G401 (cell line): ENCODE measurements at regions not wholly inside any gene's neighbourhood (a gene's known extent, or its start where the extent isn't known, plus 50 kb on each side); places are given as distances from the start of the nearest gene placed in this dataset.
A peak's percentile ranks its signal among the peaks of the same experiment; 100 is the strongest.
"Not testable (repeated sequence)": the region's sequence is repeated elsewhere in the genome, so short reads cannot be mapped to it uniquely, and the experiment has no call there.

ENCODE experiments used
- DNase-seq: peaks from one replicate; pipeline ENCODE4 v3.0.0-alpha.2; 2015; ENCODE audit warnings: low spot score
- in situ Hi-C: cut with HindIII; loops from 2 replicates; pipeline ENCODE4 v1.10.0; 2016; ENCODE audit warnings: low sequenced_read_pairs, mixed read lengths

DNA sequence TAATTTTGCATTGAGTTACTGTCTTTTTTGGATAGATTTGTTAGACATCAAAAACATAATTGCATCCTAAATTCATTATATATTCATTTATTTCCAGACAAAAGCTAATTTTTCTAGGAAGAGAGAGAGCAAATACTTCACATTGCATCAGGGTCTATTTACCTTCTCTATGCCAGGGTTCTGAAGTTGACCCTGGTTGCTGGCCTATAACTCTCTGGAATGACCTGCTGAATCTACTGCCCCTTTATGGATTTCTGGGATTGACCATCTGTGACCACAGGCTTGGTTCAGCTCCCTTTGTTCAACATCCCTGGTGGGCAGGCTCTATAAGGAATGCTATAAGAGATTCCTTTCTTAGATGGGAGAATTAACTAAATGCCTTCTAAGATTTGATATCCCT, 414.8 kb upstream of the STXBP6 start:
- no peak for DNase-seq
- in situ Hi-C loops: no loop called here

DNA sequence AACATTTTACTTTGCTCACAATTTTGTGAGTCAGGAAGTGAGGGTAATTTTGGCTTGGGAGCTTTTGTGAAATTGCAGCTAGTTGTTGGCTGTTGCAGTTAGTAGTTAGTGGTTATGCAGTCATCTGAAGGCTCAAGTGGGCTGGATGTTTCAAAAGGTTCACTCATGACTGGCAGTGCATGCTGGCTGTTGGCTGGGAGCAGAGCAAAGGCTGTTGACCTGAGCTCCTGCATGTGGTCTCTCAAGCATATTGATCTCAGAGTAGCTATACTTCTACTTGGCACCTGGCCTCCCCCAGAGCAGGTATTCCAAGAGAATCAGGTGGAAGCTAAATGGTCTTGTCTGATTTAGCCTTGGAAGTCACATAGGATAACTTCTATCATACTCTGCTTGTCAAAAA, 414.1 kb upstream of the STXBP6 start:
- in situ Hi-C loops: no loop called here
- no peak for DNase-seq

DNA sequence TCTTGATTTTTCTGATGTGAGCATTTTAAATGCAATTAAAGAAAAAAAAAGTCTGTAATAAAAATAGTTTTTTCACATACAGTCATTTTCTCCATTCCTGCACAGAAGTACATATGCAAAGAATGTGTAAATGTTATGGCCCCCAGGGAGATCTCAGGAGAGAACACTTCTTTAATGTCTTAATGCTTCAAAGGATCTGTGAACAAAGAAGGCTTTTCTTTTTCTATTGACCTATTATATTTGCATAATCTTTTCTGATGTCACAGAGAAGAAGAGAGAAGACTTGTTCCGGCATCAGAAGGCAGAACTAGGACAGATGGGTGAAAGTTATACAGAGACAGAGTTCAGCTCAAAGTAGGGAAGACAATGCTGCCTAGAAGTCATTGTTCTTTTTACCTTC, 413.5 kb upstream of the STXBP6 start:
- DNase-seq: no peak
- in situ Hi-C loops: no loop called here

DNA sequence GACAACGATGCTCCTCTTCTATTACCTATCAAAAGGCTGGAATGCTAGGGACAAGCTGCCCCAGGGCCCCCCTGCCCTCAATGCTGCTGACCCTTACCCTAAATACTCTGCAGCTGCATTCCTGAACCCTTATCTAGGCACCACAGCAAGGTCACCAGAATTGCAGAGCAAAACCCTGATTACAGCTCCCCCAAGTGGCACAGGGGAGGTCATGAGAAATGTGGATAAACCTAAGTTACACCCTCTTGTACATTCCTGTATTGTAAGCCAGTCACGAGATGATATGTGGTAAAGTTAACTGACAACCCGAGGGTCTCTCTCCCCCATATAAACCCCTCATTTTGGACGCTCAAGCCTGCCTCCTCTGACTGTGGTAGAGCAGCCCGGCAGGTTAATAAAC, 411.8 kb upstream of the STXBP6 start:
- in situ Hi-C loops: no loop called here
- no peak for DNase-seq

DNA sequence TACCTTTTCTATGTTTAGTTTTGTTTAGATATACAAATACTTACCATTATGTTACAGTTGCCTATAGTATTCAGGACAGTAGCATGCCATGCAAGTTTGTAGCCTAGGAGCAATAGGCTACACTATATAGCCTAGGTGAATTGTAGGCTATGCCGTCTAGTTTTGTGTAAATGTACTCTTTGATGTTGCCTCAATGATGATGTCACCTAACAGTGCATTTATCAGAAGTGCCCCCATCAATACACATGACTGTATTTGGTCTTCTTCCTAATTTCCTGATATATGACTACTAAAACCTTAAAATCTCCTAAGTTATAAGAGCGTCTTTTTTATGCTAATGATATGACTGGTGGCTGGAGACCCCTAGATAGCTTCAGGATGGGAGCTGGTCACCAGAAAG, 394.4 kb upstream of the STXBP6 start:
- in situ Hi-C loops: no loop called here
- no peak for DNase-seq

DNA sequence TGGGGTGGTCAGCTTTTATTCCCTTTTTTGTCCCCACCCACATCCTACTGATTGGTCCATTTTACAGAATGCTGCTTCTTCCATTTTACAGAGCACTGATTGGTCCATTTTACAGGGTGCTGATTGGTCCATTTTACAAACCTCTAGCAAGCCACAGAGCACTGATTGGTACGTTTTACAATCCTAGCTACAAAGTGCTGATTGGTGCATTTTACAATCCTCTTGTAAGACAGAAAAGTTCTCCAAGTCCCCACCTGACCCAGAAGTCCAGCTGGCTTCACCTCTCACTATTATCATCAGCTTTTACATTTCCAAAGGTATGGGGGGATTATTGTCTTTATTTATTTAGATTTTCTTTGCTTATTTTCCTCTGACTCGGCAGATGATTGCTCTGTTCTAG, 390.4 kb upstream of the STXBP6 start:
- in situ Hi-C loops, DNase-seq: not testable (repeated sequence)

DNA sequence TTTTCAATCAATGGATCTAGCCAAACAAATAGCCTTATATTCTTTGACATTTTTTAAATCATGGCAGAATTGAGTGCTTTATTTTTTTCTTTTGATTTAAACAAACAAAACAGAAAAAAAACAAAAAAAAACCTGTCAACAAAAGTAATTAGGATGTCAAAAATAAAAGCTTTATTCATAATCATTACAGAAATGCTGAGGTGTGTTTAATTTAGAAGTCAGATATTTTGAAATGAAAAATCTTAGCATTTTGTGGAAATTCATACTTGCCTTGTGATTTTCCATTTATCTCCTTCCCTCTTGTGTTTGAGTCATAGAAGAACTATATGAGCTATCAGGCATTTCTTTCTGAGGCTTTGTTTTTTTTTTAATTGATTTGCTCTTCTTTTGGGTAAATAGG, 387.0 kb upstream of the STXBP6 start:
- in situ Hi-C loops: no loop called here

DNA sequence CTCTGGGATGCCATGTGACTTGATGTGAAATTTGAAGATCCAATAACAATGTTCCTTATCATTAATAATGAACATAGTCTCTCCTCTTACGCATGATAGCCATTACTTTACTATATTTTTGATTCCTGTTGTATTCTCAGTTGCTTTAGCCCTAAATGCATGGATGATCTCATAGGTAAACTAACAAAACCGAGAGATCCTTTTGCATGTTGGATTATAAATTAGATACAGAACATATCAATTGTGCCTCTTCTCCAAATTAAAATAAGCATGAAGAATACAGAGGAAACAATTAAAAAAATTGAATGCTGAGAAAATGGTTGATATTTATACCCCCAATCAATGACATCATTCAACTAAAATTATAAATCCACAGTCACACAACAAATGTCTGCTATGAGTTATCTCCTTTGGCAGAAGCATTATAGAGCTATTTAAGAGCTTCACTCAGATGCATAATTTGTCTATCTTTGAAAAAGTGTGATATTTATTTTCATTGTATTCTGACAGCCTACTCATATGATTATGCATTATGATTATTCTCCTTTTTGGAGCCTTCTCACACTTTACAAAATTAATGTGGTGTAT, 386.4 kb upstream of the STXBP6 start:
- DNase-seq: no peak
- in situ Hi-C loops: no loop called here

More for the DNA sequence above, 387.0 kb upstream of the STXBP6 start:
- no peak for DNase-seq

DNA sequence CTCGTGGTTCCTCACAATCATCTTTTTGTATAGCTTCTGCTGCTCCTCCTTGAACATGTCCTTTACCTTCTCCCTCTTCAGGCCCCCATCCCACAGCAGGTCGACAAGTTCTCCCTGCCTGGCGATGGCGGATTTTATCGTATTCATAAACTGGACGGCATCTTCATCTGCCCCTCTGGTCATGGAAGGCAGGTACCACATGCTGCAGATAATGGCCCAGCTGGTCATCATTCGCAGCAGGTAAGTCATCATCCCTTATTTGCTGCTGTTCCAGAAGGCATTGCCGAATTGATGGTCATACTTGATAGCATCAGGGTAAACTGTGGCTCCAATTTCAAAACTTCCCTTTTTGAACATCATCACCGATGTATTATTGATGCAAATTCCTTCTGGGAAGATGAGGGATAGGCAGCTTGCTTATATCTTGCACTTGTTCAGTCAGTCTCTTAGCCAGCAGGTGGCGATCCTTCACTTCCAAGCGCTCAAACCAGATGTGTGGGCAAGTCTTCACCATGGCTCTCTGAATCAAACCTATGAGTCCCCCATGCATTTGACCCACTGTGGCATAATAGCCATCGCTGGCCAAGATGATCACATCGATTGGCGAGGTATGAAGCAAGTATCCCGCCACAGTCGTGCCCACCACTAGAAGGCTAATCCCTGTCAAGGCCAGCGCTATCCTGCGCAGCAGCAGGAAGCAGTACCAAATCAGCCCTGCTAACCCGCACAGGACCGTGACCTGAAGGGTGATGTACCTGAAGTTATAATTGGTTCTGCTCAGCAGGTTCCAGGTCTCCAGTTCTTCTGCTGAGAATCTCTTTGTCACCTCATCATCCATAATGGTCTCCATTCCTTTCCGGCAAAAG, 381.5 kb upstream of the STXBP6 start:
- DNase-seq: no peak
- in situ Hi-C loops: no loop called here

DNA sequence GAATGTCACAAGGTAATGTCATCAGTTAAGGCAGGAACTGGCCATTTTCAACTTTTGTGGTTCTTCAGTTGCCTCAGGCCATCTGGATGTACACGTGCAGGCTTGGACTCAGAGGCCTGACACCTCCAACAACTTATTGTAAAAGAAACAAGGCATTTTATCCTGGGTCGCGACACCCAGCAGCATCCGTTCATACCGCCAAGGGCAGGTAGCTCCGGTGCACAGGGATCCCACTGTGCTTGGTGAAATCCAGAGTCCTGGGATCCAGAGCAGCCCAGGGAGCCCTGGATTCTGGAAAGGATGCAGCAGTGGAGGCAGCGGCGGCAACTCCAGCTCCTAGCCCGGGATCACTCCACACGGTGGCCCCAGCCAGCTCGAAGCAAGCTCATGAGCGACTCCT, 380.9 kb upstream of the STXBP6 start:
- in situ Hi-C loops: no loop called here
- DNase-seq: no peak

DNA sequence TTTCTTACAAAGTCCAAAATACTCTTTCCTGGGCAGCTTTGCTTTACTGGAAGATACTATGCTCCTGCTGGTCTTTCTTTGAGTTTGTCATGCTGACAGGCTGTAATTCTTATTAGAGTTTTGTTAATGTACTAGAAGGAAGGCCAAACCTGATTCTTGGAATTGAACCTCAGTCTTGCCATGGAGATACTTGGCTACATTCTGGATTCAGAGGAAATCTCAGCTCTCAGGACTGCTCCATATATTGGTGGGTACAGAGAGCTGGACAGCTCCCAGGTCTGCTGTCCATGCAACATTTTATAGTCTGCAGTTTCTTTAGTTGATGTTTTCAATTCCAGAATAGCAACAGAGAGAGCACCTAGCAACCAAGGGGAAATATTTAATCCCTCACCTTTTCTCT, 363.1 kb upstream of the STXBP6 start:
- in situ Hi-C loops: no loop called here
- DNase-seq: no peak

DNA sequence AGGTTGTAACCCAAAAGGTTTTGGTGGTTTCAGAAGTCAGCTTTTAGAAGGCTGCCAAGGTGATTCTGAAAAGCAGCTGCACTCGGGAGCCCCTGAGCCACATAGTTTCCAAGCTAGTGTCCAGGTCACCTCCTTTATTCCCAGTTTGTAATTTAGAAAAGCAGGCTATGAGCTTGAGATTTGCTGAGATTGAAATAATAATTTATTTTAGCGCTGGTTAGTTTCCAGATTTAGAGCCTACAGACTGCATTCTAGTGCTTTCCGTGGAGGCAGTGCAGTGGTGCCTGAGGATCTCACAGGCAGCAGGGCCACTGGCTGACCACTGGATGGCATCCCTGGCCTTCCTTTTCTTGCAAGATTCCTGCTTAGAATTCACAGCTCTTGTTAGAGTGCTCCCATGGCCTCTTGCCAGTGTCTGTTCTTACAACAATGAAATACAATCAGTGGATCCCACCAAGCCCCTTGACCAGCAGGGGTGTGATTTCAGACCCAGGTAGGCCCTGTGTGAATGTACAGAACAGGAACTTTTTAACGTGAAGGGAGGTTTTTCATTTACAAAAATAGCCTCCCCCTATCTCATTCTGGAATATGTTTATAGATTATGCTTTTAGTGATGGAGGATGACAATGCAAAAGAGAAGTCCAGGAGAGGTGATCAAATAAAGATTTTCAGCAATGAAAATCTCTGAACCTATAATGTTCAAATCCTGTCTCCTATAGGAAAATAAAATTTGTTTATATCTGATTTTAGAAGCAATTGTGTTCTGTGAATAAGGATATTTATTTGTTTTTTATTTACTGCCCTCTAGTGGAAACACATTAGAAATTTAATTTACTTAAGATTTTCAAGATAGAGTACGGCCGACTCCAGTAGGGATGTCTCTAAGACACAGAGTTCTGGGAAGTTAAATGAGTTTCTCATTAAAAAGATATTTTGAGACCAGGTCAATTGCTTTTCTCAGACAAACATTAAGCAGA, 362.1 kb upstream of the STXBP6 start:
- in situ Hi-C loops: no loop called here
- peak; percentile 27 for DNase-seq

DNA sequence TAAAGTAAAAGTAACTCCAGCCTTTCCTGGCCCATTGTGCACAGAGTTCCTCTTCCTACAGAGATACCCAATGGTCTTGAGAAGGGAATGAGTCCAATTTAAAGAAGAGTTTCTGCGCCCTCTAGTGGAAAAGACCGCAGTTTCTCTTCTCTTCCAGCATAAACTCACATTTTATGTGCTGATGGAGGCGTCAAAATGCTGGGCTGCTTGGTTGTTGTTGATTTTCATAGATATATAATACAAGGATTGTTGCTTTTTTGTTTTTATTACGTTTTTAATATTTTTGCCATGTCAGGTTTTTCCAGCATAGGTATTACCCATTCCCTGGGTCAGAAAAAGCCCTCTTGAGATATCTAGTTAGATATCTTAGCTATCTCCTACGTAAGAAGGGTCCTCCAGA, 356.9 kb upstream of the STXBP6 start:
- DNase-seq: no peak
- in situ Hi-C loops: no loop called here

DNA sequence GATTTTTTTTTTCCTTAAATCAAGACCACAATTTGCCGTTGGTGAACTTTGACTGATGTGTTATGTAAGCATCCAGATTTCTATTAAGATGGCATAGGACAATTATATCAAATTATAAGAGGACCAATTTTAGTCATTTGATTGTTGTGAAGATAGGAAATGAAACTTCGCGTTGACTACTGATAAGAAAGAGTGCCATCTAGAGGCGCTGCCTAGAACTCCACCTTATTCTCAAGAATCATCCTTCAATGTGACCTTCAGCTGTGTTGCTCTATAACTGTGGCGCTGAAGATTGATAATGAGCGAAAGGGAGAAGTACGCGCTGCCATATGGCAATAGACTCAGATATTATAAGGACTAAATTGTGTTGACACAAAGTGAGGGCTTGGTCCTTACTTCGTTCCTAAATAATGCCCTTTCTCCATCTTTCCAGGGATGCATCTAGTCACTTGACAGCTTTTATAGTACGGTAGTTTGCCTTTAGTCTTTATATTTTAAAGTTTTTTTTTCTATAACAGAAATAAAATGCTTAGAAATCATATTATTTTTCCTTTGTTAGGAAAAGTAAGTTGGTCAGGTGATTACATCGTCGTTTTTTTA, 350.8 kb upstream of the STXBP6 start:
- DNase-seq: peak; percentile 21
- in situ Hi-C loops: no loop called here

DNA sequence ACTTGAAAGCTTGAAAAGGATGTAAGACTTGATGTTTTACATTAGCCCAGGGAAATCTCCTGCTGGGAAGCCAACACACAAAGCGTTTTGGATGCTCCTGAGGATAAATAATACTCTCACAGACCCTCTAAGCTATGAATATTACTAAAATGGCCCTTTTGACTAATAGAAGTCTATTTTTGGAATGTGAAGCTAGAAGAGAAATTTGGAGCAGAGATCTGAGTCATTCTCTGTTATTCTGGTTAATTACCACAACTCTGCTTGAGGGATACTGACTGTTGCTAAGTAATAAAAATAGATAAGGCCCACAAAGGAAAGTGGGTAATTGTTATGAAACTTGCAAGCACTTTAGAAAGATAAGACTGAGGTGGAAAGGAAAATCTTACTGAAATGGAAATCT, 346.2 kb upstream of the STXBP6 start:
- in situ Hi-C loops: no loop called here
- DNase-seq: no peak

DNA sequence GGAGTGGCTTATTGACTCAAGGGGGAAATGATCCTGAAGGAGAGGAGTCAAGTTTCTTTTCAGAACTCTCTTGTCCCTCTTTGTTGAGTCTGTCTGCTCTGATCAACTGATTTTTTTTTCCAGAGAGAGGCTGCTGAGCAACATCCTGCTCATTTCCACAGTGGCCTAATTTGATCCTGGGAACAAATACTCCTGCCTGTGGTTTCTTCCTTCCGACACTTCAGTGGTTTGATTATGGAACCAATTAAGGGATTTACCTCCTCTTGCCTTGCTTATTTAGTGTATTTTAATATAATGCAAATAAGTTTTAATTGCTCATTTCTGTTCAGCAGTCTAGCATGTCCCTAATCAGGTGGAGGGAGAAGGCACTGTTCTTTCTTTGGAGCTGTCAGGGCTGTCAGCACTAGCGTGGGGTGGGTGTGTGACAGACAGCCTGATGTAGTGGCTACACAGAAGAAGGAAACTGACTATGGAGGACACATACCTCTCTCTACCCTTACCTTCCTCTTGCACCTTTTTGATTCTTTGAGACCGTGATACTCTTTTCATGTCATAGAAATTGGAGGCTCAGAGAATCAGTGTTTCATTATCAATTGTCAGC, 344.9 kb upstream of the STXBP6 start:
- in situ Hi-C loops: no loop called here
- DNase-seq: no peak

DNA sequence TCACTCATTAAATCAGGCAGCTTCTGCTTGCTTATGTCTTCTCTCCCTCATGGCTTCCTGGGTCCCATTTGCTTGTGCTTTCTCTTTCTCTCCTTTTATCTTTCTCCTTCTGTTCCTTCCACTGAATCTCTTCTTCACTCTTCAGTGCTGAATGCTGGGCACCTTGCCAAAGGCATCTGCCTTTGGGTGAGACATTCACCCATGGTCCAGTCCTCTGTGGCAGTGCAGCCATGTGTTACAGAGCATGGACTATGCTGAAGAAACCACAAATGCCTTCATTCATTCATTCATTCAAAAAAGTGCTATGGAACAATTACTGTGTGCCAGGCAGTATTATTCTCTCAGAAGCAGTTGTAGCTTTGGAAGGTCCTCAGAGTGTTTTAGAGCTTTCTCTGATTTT, 344.4 kb upstream of the STXBP6 start:
- in situ Hi-C loops: no loop called here
- no peak for DNase-seq

DNA sequence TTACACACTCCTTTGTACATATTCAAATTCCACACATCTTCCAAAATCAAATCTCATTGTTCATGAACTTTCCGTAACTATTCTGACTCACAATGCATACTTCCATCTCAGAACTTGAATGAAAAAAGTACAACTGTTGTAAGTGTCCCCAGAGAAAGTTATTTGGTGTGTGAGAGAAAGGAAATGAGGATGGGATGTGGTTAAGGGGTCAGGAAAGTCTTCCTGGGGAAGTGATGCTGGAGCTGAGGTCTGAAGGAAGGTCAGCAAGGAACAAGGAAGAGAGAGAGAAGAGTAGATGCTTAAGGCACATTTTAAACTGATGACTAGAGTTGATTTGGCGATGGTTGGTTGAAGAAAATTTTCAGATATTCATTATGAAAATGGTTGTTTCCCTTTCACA, 340.0 kb upstream of the STXBP6 start:
- no peak for DNase-seq
- in situ Hi-C loops: no loop called here

DNA sequence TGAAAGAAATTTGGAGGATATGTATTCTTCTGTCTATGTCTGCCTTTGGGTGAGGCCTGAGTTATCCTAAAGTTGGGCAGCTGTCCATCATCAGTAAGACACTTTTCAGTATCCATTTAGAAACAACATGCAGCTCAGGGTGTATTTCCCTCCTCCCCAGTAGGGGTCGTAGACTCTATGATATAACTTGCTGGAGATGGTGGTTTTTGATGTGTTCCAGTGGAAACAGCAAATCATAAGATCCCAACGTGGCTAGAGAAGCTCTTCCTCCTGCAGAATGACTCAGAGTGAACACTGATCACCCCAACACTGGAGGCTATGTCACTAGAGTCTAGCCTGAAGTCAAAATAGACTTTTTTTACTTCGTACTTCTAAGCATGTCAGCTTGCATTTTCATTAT, 331.6 kb upstream of the STXBP6 start:
- in situ Hi-C loops: no loop called here
- no peak for DNase-seq
